Vagina (tissue), 2 donors: ENCODE measurements at regions not wholly inside any gene's neighbourhood (a gene's known extent, or its start where the extent isn't known, plus 50 kb on each side); places are given as distances from the start of the nearest gene placed in this dataset.
"Not testable (repeated sequence)": the region's sequence is repeated elsewhere in the genome, so short reads cannot be mapped to it uniquely, and the experiment has no call there.

ENCODE experiments used
- DNase-seq, 2 donors: peaks; one replicate each; pipeline ENCODE4 v3.0.0-alpha.2; 2017; ENCODE audit errors: extremely low spot score in 2 of 2
- H3K27ac ChIP-seq: fragments of 200-600 bp; sonication (generic); one replicate; pipeline ENCODE4 v1.5.1; 2019
- H3K27me3 ChIP-seq: fragments of 200-600 bp; sonication (generic); one replicate; pipeline ENCODE4 v1.5.1; 2019
- H3K36me3 ChIP-seq, 2 donors: fragments of 200-600 bp; sonication (generic); one replicate each; pipeline ENCODE4 v1.5.1; 2017 to 2019
- H3K4me1 ChIP-seq: fragments of 200-600 bp; sonication (generic); one replicate; pipeline ENCODE4 v1.5.1; 2019
- H3K4me3 ChIP-seq, 2 donors: fragments of 200-600 bp; sonication (generic); 1 replicate in 1 of 2; 2 replicates in 1 of 2; pipeline ENCODE4 v1.5.1; 2016 to 2019
- H3K9me3 ChIP-seq: fragments of 200-600 bp; sonication (generic); one replicate; pipeline ENCODE4 v1.5.1; 2019
- CTCF ChIP-seq, 3 experiments: fragments of 450-650 bp in 2 of 3; fragments of 200-600 bp in 1 of 3; sonication (generic) in 1 of 3; IDR thresholded peaks; one replicate each; pipeline ENCODE4 v1.5.1; 2017 to 2019; ENCODE audit warnings: antibody characterized with exemption in 3 of 3, mild to moderate bottlenecking in 2 of 3, moderate library complexity in 2 of 3
- POLR2A ChIP-seq, 2 donors: fragments of 450-650 bp; IDR thresholded peaks; one replicate each; pipeline ENCODE4 v1.6.1; 2017; ENCODE audit warnings: antibody characterized with exemption in 2 of 2, mild to moderate bottlenecking in 2 of 2, moderate library complexity in 2 of 2
- POLR2AphosphoS5 ChIP-seq, 2 donors: sonication (generic); formaldehyde crosslinking; IDR thresholded peaks; one replicate each; pipeline ENCODE4 v1.9.0; 2017; ENCODE audit warnings: antibody characterized with exemption in 2 of 2, mild to moderate bottlenecking in 2 of 2, low read depth in 1 of 2; ENCODE audit not compliant: insufficient read depth in 1 of 2
- intact Hi-C: fragments of 100-400 bp; cut with DNase I; formaldehyde crosslinking; loops from one replicate; pipeline ENCODE4 v1.15.1; 2023

- H3K4me3 ChIP-seq = no peak overlapping the region
- TF ChIP-seq POLR2AphosphoS5 (IDR thresholded peaks at IDR 0.05; ENCODE audit: insufficient read depth in 1 of 2, low read depth in 1 of 2) = no peak
- no peak for TF ChIP-seq CTCF (IDR thresholded peaks at IDR 0.05)
- no peak for TF ChIP-seq POLR2A (IDR thresholded peaks at IDR 0.05)
- intact Hi-C loops = no loop called here
- H3K4me1 ChIP-seq = no peaks in the 10 kb centered on the region
- no peaks in the 10 kb centered on the region for H3K9me3 ChIP-seq
- H3K27me3 ChIP-seq = no peaks in the 10 kb centered on the region
- no peak overlapping the region for H3K27ac ChIP-seq
- no peaks in the 10 kb centered on the region for H3K36me3 ChIP-seq
- no peak for DNase-seq
These were observed 911.1 kb upstream of the GOT2 start for GRCh38 chr16:59645194-59645593.

DNA sequence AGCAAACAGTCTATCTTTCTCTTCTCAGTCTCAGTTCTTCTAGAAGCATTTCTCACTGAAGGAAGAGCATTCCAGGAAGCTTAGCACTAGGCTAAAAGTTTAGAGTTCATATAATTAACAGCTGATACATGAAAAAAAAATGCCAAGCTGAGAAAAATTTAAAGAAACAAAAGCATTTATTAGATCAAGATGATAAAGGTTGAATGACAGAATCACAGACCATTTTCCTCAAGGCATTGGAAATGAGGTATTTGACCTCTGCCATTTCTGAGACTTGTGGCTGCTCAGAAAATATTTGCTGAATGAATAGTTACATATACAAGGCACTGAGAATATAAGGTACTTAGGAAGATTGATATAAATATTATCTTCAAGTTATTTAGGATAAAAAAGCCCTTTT lies 901.6 kb upstream of the GOT2 start:
- DNase-seq = no peak
- TF ChIP-seq CTCF (IDR thresholded peaks at IDR 0.05) (no peak), POLR2A (IDR thresholded peaks at IDR 0.05) (no peak), POLR2AphosphoS5 (IDR thresholded peaks at IDR 0.05; ENCODE audit: insufficient read depth in 1 of 2, low read depth in 1 of 2) (no peak)
- H3K4me3 ChIP-seq = no peak overlapping the region
- no peaks in the 10 kb centered on the region for H3K36me3 ChIP-seq
- no peaks in the 10 kb centered on the region for H3K27me3 ChIP-seq
- no peaks in the 10 kb centered on the region for H3K4me1 ChIP-seq
- H3K27ac ChIP-seq = no peak overlapping the region
- H3K9me3 ChIP-seq = no peaks in the 10 kb centered on the region
- intact Hi-C loops = no loop called here

DNA sequence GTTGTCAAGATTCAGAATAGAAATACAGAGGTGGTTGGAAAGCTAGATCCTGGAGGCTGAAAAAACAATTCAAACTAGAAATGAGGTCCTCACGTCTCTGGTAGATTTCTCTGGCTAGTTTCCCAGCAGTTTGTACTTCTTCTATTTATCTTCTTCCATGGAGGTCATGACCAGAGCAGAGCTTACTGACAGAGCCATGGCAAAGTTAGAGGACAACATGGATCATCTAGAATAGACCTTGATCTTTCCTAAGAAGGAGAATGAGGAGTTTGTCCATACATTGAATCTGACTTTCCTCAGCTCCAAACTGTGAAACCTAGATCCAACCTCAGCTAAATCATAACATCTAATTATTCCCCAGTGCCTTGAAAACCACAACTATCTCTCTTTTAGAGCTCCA lies 900.8 kb upstream of the GOT2 start:
- no peak overlapping the region for H3K27ac ChIP-seq
- intact Hi-C loops = no loop called here
- H3K9me3 ChIP-seq = no peaks in the 10 kb centered on the region
- H3K27me3 ChIP-seq = no peaks in the 10 kb centered on the region
- H3K4me3 ChIP-seq = no peak overlapping the region
- H3K4me1 ChIP-seq = no peaks in the 10 kb centered on the region
- no peak for TF ChIP-seq CTCF (IDR thresholded peaks at IDR 0.05)
- TF ChIP-seq POLR2AphosphoS5 (IDR thresholded peaks at IDR 0.05; ENCODE audit: insufficient read depth in 1 of 2, low read depth in 1 of 2) = no peak
- TF ChIP-seq POLR2A (IDR thresholded peaks at IDR 0.05) = no peak
- H3K36me3 ChIP-seq = no peaks in the 10 kb centered on the region
- DNase-seq = no peak

DNA sequence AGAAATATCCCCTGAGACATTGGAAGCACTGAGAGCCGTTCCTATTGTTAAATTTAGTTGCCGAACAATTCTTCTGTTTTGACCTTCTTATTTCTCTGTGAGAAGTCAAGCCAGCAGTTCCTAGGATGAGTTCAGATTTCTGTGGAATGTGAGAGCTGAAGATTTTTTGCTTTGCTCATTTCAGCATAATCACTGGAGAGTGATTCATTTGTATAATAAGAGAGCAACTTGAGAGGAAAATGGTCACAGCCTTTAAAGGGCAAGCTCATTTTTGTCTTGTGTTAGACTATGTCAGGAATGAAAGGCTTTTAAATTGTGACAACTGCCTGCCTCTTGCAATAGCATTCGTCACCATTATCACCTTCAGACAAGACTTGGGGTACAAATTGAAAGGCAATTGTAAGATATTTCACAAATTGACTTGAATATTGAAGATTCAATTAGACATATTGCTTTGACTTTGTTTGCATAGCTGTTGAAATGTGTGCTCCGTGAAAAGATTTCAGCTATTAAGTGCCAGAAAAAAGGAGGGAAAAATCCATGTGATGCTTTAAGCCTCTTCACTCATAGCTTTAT lies 900.0 kb upstream of the GOT2 start:
- H3K36me3 ChIP-seq = no peaks in the 10 kb centered on the region
- H3K4me1 ChIP-seq = no peaks in the 10 kb centered on the region
- no peaks in the 10 kb centered on the region for H3K27me3 ChIP-seq
- H3K4me3 ChIP-seq = no peak overlapping the region
- no peak for TF ChIP-seq POLR2A (IDR thresholded peaks at IDR 0.05)
- TF ChIP-seq CTCF (IDR thresholded peaks at IDR 0.05) = no peak
- no peak for TF ChIP-seq POLR2AphosphoS5 (IDR thresholded peaks at IDR 0.05; ENCODE audit: insufficient read depth in 1 of 2, low read depth in 1 of 2)
- no peaks in the 10 kb centered on the region for H3K9me3 ChIP-seq
- intact Hi-C loops = no loop called here
- no peak overlapping the region for H3K27ac ChIP-seq
- DNase-seq = no peak

- intact Hi-C loops = no loop called here
- H3K36me3 ChIP-seq = no peaks in the 10 kb centered on the region
- no peak for DNase-seq
- no peak overlapping the region for H3K27ac ChIP-seq
- H3K4me1 ChIP-seq = no peaks in the 10 kb centered on the region
- H3K4me3 ChIP-seq = no peak overlapping the region
- TF ChIP-seq POLR2A (IDR thresholded peaks at IDR 0.05) (no peak), CTCF (IDR thresholded peaks at IDR 0.05) (no peak), POLR2AphosphoS5 (IDR thresholded peaks at IDR 0.05; ENCODE audit: insufficient read depth in 1 of 2, low read depth in 1 of 2) (no peak)
- no peaks in the 10 kb centered on the region for H3K27me3 ChIP-seq
- no peaks in the 10 kb centered on the region for H3K9me3 ChIP-seq
These were observed 898.2 kb upstream of the GOT2 start for GRCh38 chr16:59632276-59632855.

DNA sequence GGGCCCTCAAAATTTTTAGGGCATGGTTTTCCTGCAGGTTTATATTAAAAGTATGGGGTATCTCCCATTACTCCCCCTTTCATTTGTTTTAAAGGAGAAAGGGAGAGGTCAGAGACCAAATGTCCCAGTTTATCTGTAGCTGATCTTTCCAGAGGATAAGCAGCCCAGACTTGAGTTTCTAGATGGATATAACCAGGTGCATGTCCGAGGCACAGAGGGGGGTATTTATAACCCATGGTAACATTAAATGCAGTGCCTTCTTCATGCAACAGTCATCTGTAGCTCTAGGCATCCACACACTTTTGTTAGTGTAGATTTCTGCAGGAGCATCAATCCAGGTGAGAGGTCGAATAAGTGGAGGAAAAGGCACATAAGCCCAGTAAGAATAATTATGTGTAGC lies 890.3 kb upstream of the GOT2 start:
- H3K4me3 ChIP-seq, H3K27me3 ChIP-seq, H3K36me3 ChIP-seq, H3K9me3 ChIP-seq, DNase-seq, H3K4me1 ChIP-seq, H3K27ac ChIP-seq, intact Hi-C loops: not testable (repeated sequence)
